HPDE6-E6E7 (cell line): ENCODE measurements at regions not wholly inside any gene's neighbourhood (a gene's known extent, or its start where the extent isn't known, plus 50 kb on each side); places are given as distances from the start of the nearest gene placed in this dataset.

Source experiments
- DNase-seq: peaks from one replicate; pipeline ENCODE4 v3.0.0; 2011; ENCODE audit warnings: missing footprints; ENCODE audit errors: extremely low spot score

DNA sequence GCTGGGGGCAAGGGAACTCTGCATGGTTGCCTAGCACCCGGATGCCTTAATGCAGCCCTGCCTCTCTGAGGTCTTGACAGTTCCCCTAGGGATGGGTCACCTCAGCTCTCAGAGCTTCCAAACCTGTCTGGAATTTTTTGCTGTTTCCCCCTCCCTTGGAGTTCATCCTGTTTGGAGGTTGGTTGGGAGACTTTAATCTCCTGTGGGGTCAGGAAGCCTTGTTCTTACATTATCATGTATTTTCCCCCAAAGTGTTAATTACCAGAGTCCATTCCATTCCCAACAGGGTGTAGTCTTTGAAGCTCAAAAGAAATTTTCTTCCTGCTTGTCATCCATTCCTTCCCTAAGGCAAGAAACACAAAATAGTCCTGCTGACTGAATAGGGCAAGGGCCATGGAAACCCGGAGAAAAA is 150.3 kb upstream of the SPRY4 start:
- DNase-seq: no peak

DNA sequence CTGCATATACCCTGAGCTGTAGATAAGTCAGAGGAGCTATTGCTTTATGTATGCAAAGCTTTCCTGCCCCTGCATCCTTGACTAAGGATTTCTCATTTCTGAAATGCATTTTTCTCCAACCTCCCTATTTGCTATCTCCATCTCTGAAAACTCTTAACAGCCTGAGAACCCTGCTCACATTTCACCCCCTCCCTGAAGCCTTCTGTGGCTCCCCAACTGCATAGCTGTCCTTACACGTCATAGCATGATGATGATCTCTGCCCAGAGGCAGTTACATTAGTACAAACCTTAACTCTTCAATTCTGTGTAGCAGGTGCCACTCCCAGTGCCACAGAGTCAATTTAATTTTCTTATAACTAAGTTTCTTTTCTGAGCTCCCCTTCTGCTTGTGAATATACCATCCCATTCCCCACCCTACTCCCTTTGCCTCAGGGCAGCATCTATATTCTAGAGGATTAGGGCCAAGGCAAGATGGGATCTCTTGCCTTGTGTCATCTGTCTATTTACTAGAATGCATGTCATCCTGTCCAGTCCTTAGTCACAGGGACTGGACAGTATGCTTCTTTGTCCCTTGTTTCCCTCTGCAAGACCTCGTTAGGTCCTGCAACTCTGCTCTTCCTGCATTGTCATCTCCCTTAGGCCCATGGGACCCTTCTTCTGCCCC is 149.7 kb upstream of the SPRY4 start:
- DNase-seq: peak; percentile 36

DNA sequence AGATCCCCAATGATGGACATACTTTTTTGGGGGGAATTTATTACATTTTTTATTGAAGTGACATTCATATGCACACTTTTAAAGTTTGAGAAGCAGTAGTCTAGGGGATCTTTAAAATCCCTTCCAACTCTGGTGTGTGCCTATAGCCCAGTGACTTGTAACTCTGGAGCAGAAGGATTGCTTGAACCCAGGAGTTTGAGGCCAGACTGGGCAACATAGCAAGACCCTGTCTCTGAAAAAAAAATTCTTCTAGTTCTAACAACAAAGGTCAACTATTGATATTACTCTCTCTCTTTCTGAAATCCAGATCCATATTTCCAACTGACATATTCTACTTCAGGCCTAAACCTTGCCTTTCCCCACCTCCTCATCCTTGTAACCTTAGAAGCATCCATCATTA is 148.2 kb upstream of the SPRY4 start:
- no peak for DNase-seq

DNA sequence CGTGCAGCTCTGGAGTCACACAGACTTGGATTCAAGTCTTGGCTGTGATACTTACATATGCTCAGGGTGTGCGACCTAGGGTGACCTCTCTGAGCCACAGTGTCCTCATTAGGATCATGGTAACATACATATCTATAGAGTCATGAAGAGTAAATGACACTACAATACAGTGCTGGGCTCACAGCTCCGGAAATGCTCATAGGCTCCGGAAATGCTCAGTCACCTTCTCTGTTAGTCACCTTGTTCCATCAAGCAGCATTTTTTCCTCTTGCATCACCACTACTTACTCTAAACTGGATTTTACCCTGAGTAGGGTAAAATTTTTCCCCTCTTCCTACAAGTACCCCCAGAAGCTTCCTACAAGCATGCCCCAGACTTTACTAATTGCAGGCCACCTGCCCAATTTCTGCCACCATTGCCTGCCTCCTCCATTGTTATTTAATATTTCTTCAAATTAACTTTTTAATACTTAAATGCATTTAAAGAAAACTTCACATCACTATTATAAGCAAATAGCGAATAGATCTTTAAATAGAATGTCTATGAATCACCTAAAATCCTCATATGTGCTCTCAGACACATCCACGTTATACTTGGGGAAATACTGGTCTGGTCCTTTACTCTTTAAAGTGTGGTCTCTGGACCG is 147.6 kb upstream of the SPRY4 start:
- DNase-seq: peak; percentile 94

DNA sequence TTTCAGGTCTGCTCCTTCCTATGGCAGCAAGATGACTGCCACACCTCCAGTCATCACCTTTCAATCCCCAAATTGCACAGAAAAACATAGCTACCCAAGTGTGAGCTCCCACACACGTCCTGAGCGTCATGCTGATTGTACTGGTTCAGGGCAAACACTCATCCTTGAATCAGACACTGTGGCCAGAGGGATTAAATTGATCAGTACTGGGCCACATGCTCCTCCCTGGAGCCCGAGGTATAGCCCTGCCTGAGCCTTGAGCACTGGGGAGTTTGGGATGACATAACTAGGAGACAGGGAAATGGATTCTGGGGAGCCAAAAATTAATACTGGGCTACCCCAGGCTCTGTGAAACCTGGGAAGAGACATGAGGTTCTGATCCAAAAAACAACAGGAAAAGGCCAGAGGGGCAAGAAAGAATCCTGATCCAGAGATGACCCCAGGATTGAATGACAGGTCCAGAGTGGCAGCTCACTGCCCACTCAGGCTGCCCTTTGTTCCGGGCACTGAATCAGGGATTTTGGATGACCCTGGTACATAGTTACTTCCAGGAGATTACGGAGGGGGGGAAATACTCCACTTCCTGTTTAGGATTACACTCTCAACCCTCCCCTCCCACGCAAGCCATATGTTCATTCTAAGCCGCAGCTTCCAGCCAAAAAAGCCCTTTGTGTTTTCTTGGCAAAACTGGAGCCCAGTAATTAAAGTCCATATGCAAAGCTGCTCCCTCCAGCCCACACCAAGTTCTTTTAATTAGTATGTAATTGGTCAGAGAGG is 141.6 kb upstream of the SPRY4 start:
- no peak for DNase-seq

DNA sequence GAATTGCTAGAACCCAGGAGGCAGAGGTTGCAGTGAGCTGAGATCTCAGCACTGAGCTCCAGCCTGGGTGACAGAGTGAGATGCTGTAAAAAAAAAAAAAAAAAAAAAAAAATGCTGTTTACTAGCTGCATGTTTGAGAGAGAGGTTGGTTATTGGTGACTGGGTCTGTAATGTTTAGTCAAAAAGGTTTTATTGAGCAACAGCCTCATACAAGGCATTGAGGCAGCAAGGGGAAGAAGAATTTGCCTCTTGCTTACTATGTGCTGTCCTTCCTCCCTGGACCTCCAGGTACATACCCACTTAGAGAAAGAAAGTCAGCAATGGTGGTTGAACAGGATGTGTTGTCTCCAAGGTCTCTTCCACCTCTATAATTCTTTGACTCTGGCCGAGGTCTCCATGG is 140.7 kb upstream of the SPRY4 start:
- DNase-seq: no peak

DNA sequence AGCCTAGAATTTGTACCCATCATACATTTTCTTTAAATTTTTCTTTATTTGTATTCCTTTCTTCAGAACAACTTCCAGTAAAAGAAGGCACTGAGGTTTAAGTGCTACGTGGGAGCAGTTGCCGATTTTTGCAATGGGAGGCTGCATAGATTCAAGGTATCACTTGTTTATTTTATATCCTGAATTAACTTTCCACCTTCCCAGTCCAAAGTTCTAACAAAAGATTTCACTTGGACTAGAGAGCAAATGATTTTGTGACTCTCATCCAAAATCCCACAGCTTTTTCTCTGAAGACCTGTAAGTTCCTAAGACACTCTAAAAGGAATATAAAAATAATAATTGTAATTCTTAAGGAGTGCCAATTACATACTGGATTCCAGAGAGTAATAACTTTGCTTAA is 139.1 kb upstream of the SPRY4 start:
- DNase-seq: no peak

DNA sequence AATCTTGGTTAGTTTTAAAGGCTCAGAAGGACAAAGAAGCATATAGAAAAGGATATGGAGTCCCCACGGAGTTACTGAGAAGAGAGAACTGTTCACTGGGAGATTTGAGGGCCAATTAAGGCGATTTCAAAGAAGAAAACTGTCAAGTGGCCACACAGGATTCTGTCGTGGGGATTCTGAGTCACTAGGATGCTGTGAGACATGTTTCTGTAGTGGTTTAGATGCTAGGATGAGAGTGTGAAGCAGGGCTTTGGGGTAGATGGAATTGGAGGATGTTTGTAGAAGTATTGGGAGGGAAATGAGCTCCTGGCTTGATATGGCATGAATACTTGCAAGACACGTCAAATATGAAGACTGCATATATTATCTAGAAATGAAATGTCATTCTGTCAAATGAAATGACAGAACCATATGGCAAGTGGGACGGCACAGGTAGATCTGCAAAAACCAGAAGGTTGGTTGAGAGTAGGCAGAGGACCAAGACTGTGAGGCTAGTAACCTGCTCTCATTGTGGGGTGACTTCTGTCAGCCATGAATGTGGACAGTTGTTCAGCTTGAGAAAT is 136.3 kb upstream of the SPRY4 start:
- DNase-seq: no peak

DNA sequence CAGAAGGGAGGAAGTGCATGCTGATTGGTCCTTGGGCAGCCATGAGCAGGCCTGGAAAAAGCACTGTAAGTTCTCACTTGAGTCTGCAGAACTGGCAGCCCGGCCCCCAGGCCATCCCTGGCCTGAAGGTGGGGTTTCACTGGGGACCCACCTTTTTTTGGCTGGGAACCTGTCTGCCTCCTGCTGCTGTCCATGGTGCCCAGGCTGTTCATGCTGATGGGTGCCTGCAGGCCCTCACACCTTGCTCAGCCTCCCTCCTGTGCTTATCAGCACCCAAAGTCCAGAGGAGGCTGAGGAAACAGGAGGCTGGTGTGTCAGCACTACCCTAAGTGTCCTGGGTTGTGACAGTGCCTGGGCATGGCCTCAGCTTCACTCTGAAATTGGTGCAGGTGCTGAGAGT is 134.4 kb upstream of the SPRY4 start:
- DNase-seq: no peak

DNA sequence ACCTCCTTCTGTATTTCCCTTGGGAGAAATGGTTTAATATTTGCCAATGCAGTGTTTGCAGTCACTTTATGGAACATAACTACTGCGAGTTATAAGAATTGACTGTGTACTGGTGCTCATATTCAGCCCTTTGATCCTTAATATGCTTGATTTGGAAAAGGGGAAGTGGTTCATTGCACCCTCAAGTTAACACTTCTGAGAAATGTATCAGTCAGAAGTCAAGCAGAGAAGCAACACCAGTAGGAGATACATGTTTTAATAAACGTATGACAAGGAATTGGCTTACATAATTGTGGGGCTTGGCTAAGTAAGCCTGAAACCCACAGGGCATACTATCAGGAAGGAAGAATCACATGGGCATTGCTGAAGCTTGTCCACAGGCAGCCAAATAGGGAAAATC is 131.0 kb upstream of the SPRY4 start:
- no peak for DNase-seq

DNA sequence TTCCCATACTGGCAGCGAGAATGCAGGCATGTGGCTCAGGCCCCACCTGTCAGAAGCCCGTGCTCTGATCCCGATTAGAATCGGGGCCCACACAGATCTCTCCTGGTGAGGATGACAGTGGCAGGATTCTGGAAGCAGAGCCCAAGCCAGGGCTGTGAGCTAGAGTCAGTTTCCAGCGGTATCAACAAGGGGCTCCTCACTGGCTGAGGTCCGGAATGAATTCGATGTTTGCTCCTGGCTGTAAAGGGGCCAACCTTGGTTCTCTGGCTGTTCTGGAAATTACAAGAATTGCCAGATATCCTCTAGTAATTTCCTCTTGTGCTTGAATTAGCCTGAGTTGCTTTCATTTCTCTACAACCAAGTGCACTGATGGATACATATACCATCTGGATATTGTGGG is 129.1 kb upstream of the SPRY4 start:
- DNase-seq: no peak

DNA sequence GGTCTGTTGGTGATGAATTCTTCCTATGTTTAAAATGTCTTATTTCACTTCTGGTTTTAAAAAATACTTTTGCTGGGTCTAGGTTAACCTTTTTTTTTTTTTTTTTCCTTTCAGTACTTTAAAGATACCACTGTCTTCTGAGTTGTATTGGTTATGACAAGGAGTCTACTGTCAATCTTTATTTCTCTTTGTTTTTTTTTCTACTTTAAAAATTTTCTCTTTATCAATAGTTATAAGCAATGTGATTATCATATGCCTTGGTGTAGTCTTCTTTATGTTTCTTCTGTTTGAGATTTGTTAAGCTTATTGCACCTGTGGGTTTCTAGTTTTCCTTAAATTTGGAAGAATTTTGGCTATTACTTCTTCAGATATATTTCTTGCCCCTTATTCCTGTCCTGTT is 125.6 kb upstream of the SPRY4 start:
- no peak for DNase-seq

DNA sequence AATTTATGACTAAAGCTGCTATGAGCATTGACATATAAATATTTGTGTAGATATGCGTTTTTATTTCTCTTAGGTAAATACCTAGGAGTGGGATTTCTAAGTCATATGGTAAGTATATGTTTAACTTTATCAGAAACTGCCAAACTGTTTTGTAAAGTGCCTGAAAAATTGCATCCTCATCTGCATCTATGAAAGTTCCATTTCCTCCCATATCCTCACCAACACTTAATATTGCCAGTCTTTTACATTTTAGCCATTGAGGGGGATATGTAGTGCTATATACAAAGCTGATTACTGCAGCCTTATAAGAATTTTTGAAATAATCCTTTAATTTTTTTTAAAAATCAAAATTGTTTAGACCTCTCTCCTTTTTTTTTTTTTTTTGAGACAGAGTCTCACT is 123.1 kb upstream of the SPRY4 start:
- DNase-seq: no peak

DNA sequence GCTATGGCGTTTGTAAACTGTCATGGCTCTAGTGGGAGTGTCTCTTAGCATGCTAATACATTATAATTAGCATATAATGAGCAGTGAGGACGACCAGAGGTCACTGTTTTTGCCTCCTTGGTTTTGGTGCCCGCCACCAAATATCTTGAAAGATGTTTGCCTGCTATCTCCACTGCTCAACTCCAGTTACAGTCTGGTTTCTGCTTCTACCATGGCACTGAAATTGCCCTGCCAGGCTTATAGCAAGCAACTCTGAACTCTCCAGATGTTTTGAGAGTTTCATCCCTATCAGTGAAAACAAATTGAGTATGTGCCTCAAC is 122.1 kb upstream of the SPRY4 start:
- no peak for DNase-seq

DNA sequence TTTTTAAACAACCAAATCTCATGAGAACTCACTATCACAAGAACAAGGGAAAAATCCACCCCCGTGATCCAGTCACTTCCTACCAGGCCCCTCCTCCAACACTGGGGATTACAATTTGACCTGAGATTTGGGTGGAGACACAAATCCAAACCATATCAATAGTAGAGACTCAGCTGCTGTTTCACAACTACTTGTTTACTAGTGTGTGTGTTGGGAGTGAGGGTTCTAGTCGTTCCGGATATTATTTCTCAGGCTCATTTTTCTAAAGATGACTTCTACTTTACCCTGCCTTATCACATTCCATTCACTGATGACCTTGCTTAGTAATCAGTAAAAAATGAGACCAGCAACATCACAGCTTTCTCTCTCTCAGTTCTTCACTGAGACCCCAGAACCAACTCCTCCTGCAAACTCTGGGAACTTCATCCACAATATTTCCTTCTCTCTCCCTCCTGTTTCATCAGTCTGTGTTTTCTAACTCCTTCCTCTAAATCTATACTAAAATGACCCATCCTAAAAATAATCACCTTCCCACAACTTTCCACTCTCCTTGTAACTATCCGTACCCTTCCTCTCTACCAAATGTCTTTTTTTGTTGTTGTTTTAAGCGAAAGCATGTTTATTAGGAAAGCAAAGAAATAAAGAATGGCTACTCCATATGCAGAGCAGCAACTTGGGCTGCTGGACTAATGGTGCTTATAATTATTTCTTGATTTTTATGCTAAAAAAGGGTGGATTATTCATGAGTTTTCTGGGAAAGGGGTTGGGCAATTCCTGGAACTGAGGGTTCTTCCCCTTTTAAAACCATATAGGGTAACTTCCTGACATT is 121.5 kb upstream of the SPRY4 start:
- DNase-seq: no peak

DNA sequence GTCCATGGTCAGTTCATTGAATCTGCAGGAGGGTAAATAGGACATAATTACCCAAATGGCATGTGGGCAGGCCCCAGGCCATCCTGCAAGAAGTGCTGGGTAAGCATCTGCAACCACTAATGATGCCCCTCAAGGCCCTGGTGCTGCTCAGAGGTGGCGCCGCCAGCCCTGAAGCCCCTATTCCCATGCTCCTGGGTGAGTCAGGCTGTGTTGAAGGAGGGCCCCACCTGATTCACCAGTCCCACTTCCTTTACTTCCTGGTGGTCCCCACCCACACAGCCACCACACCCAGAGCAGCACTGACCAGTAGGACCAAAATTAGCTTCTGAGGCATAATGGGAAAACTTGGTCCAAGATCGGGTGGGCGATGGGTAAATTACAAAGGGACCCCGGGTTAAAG is 120.4 kb upstream of the SPRY4 start:
- no peak for DNase-seq

DNA sequence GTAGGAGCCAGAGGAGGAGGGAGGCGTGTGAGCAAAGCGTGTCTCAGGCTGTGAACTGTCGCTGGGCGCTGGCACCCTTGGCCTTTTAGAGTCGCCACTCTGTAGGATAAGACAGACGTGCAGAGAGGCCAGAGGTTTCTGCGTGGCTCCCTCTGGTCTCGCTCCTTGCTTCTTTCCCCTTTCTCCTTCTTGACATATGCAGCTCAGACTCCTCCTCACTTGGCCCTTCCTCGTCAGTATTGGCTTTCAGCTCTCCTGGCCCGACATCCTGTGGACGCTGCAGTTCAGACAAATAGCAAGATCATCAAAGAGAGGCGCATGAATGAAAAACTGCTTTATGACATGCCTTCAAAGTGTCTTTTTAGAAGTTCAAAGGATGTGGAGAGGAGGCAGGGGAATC is 116.8 kb upstream of the SPRY4 start:
- DNase-seq: no peak

DNA sequence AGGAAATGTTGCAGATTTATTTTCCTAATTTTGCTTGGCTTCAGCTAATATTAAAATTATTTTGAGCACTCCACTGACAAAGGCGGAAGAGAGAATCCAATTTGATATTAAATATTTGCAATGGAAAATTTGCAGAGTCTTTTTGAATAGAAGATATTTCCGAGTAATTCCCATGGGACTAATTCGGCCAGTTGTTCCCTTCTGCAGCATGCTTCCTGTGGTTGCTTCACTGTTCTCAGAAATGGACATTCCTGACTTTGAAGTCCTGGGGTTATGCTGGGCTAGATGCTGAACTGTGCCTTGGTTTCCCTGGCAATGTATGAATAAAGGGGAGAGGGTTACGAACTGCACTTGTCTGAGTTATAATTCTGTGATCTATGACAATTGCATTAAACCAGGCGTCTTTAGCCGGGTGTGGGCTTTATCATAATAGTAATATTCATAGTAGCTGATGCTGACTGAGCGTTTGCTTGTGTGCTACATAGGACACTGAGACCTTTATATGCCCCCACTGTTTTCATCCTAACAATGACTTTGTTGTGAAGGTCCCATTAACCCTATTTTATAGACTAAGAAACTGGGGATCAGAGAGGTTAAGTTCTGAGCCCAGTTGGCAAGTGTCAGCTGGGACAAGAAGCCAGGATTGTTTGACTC is 114.5 kb upstream of the SPRY4 start:
- no peak for DNase-seq

DNA sequence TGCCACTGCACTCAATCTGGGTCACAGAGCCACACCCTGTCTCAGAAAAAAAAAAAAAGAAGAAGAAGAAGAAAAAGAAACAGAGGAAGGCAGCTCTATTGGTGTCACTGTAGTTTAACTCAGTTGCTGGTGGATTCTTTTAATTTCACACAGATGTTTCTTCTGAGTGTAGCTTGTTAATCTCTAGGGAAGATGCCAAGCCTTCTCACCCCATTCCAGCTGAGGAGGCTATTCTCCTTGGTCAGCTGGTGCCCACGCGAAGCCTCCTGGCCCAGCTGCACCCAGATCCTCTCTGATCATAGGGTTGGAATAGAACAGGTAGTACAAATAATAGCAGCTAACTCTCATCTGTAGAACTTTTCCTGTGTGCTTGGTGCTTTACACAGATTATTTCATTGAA is 113.8 kb upstream of the SPRY4 start:
- no peak for DNase-seq

DNA sequence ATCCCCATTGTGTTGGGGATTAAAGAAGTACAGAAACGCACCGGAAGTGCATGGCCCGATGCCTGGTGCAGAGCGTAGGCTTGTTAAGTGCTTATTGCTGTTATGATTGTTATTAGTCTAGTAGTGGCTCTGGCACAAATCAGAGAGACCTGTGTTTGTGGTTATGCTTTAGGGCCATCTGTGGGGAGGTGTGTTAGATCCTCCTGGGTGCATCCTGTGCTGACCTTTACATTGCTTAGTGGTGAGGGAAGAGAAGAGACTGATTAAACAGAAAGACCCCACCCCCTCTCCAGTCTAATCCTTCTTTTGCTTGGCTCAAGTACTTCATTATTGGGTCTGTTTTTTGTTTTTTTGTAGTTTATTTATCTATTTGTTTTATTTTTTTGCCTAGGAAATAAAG is 112.7 kb upstream of the SPRY4 start:
- DNase-seq: no peak

DNA sequence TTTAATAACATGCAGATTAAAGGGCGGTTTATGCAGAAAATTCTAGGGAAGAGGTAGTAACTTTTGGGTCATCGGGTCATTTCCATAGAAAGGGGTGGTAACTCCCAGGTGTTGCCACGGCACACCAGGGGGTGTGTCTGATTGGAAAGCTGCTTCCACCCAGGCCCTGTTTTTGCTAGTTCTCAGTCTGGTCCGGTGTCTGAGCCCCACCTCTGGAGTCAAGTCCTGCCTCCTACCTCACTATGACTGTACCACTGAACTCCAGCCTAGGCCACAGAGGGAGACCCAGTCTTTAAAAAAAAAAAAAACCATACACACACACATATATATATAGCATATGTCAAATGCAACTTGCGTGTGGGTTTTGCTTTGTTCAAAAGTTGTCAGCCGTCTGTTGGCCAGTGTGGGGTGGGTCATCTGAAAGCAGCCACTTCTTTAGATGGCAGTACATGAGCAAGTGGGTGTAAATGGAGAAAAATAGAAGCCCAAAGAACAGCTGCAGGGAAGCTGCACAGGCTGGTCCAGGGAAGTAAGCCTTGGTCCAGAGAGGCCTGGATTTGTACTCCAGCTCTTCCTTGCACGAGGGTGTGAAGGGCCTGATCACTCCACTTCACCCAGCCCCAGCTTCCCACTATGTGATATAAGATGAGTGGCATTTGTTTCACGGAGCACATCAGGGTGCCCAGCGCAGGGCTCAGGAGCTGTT is 110.7 kb upstream of the SPRY4 start:
- DNase-seq: no peak
